Gastrocnemius medialis (tissue), 4 donors: ENCODE measurements at regions not wholly inside any gene's neighbourhood (a gene's known extent, or its start where the extent isn't known, plus 50 kb on each side); places are given as distances from the start of the nearest gene placed in this dataset.

Source experiments
- POLR2A ChIP-seq, 2 donors: fragments of 450-650 bp; IDR thresholded peaks; one replicate each; pipeline ENCODE4 v1.6.1; 2017; ENCODE audit warnings: antibody characterized with exemption in 2 of 2, mild to moderate bottlenecking in 2 of 2, moderate library complexity in 2 of 2
- TF ChIP-seq, protein P1 (sequence below), 5 experiments: fragments of 450-650 bp in 3 of 5; fragments of 200-600 bp in 2 of 5; sonication (generic) in 2 of 5; IDR thresholded peaks in 4 of 5; conservative IDR thresholded peaks in 1 of 5; 1 replicate in 4 of 5; 2 replicates in 1 of 5; pipeline ENCODE4 v1.5.1; 2016 to 2019; ENCODE audit warnings: antibody characterized with exemption in 5 of 5, mild to moderate bottlenecking in 3 of 5, moderate library complexity in 3 of 5

DNA sequence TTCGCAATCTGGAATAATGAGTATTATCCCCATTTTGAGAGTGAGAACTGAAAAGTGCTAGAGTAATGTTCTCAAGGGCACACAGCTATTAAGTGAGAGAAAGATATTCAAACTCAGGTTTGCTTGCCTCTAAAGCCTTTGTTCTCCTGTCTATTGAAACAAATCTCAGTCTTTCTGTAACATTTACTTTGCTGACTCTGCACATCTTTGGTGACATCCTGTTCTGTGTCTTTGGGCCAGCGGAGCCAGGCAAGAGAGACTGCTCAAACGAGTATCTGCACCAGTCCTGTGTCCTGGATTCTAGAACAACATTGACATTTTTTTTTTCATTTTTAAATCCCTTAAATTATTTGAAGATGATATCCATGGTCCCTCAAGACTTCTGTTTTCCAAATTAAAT, 1539.2 kb upstream of the PIK3C3 start:
- TF ChIP-seq, protein P1, sequence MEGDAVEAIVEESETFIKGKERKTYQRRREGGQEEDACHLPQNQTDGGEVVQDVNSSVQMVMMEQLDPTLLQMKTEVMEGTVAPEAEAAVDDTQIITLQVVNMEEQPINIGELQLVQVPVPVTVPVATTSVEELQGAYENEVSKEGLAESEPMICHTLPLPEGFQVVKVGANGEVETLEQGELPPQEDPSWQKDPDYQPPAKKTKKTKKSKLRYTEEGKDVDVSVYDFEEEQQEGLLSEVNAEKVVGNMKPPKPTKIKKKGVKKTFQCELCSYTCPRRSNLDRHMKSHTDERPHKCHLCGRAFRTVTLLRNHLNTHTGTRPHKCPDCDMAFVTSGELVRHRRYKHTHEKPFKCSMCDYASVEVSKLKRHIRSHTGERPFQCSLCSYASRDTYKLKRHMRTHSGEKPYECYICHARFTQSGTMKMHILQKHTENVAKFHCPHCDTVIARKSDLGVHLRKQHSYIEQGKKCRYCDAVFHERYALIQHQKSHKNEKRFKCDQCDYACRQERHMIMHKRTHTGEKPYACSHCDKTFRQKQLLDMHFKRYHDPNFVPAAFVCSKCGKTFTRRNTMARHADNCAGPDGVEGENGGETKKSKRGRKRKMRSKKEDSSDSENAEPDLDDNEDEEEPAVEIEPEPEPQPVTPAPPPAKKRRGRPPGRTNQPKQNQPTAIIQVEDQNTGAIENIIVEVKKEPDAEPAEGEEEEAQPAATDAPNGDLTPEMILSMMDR (IDR thresholded peaks at IDR 0.05 in 4 of 5, conservative IDR thresholded peaks at IDR 0.05 in 1 of 5): no peak
- TF ChIP-seq POLR2A (IDR thresholded peaks at IDR 0.05): no peak
